ENCODE measurements at regions not wholly inside any gene's neighbourhood (a gene's known extent, or its start where the extent isn't known, plus 50 kb on each side); places are given as distances from the start of the nearest gene placed in this dataset.

- ATAC-seq, result no peak
- TF ChIP-seq ZNF70 (CRISPR knock-in tag; IDR thresholded peaks at IDR 0.05), result no peak
- no peak for TF ChIP-seq PATZ1 (CRISPR knock-in tag; IDR thresholded peaks at IDR 0.05; ENCODE audit: borderline replicate concordance)
- no peak for TF ChIP-seq TCF4 (CRISPR knock-in tag; IDR thresholded peaks at IDR 0.05; ENCODE audit: borderline replicate concordance)
- no peak for TF ChIP-seq OSR1 (CRISPR knock-in tag; IDR thresholded peaks at IDR 0.05)
- TF ChIP-seq ZNF8 (CRISPR knock-in tag; IDR thresholded peaks at IDR 0.05), result no peak
- TF ChIP-seq ZC3H10 (CRISPR knock-in tag; IDR thresholded peaks at IDR 0.05), result no peak
- TF ChIP-seq ZNF565 (CRISPR knock-in tag; conservative IDR thresholded peaks at IDR 0.05; ENCODE audit: low read depth), result no peak
- TF ChIP-seq ZFP3 (CRISPR knock-in tag; IDR thresholded peaks at IDR 0.05), result no peak
- TF ChIP-seq SNAI2 (CRISPR knock-in tag; IDR thresholded peaks at IDR 0.05), result no peak
- no peak for TF ChIP-seq CSDC2 (CRISPR knock-in tag; IDR thresholded peaks at IDR 0.05)
- no peak for TF ChIP-seq ISL1 (CRISPR knock-in tag; IDR thresholded peaks at IDR 0.05)
- TF ChIP-seq ZFP30 (CRISPR knock-in tag; IDR thresholded peaks at IDR 0.05), result no peak
- TF ChIP-seq RARB (CRISPR knock-in tag; IDR thresholded peaks at IDR 0.05), result no peak
- TF ChIP-seq ARNTL (CRISPR knock-in tag; IDR thresholded peaks at IDR 0.05; ENCODE audit: borderline replicate concordance, low read depth), result no peak
Observed at GRCh38 chr16:6027733-6028132, 930.1 kb upstream of the EEF2KMT start.

GRCh38 chr16:6023449-6023848 lies 925.9 kb upstream of the EEF2KMT start:
- TF ChIP-seq ZNF70 (CRISPR knock-in tag; IDR thresholded peaks at IDR 0.05) (no peak), ARNTL (CRISPR knock-in tag; IDR thresholded peaks at IDR 0.05; ENCODE audit: borderline replicate concordance, low read depth) (no peak), PPARA (CRISPR knock-in tag; IDR thresholded peaks at IDR 0.05; ENCODE audit: borderline replicate concordance) (no peak), TOX (CRISPR knock-in tag; IDR thresholded peaks at IDR 0.05; ENCODE audit: borderline replicate concordance) (no peak), CSRNP3 (CRISPR knock-in tag; IDR thresholded peaks at IDR 0.05) (no peak), GLIS3 (CRISPR knock-in tag; IDR thresholded peaks at IDR 0.05) (no peak)
- no peak for ATAC-seq

GRCh38 chr16:6021276-6021943 lies 923.8 kb upstream of the EEF2KMT start:
- no peak for ATAC-seq
- TF ChIP-seq CREB5 (CRISPR knock-in tag; IDR thresholded peaks at IDR 0.05; ENCODE audit: low read depth) (no peak), RARB (CRISPR knock-in tag; IDR thresholded peaks at IDR 0.05) (no peak), ZNF70 (CRISPR knock-in tag; IDR thresholded peaks at IDR 0.05) (no peak), TOX (CRISPR knock-in tag; IDR thresholded peaks at IDR 0.05; ENCODE audit: borderline replicate concordance) (no peak), ISL1 (CRISPR knock-in tag; IDR thresholded peaks at IDR 0.05) (no peak), TCF4 (CRISPR knock-in tag; IDR thresholded peaks at IDR 0.05; ENCODE audit: borderline replicate concordance) (no peak), ZFP30 (CRISPR knock-in tag; IDR thresholded peaks at IDR 0.05) (no peak), PATZ1 (CRISPR knock-in tag; IDR thresholded peaks at IDR 0.05; ENCODE audit: borderline replicate concordance) (no peak), ZC3H10 (CRISPR knock-in tag; IDR thresholded peaks at IDR 0.05) (no peak), ARNTL (CRISPR knock-in tag; IDR thresholded peaks at IDR 0.05; ENCODE audit: borderline replicate concordance, low read depth) (no peak), OSR1 (CRISPR knock-in tag; IDR thresholded peaks at IDR 0.05) (no peak), BACH2 (CRISPR knock-in tag; IDR thresholded peaks at IDR 0.05; ENCODE audit: borderline replicate concordance) (no peak), ESRRG (CRISPR knock-in tag; IDR thresholded peaks at IDR 0.05) (no peak), ZNF8 (CRISPR knock-in tag; IDR thresholded peaks at IDR 0.05) (no peak), CSDC2 (CRISPR knock-in tag; IDR thresholded peaks at IDR 0.05) (no peak)

Data from SK-N-SH treated with all-trans-retinoic acid at 6 μM for 48 hours (cell line).